ENCODE measurements at regions not wholly inside any gene's neighbourhood (a gene's known extent, or its start where the extent isn't known, plus 50 kb on each side); places are given as distances from the start of the nearest gene placed in this dataset.

- DNase-seq = no peak
Measured at GRCh38 chr4:37126051-37126450, 118.5 kb upstream of the NWD2 start.

GRCh38 chr4:37130465-37130864 lies 114.1 kb upstream of the NWD2 start:
- DNase-seq = no peak

- DNase-seq = no peak
Measured at GRCh38 chr4:37132351-37132974, 112.1 kb upstream of the NWD2 start.

GRCh38 chr4:37132975-37133360 lies 111.6 kb upstream of the NWD2 start:
- no peak for DNase-seq

GRCh38 chr4:37138019-37138653 lies 106.4 kb upstream of the NWD2 start:
- no peak for DNase-seq

- no peak for DNase-seq
Measured at GRCh38 chr4:37138789-37139188, 105.8 kb upstream of the NWD2 start.

- DNase-seq = no peak
Measured at GRCh38 chr4:37139987-37140386, 104.6 kb upstream of the NWD2 start.

- no peak for DNase-seq
Measured at GRCh38 chr4:37146260-37146659, 98.3 kb upstream of the NWD2 start.

- DNase-seq = no peak
Measured at GRCh38 chr4:37157476-37158167, 86.9 kb upstream of the NWD2 start.

GRCh38 chr4:37160653-37161052 lies 83.9 kb upstream of the NWD2 start:
- no peak for DNase-seq

GRCh38 chr4:37165844-37166243 lies 78.7 kb upstream of the NWD2 start:
- DNase-seq = no peak

- no peak for DNase-seq
Measured at GRCh38 chr4:37169956-37170355, 74.6 kb upstream of the NWD2 start.

GRCh38 chr4:37188100-37188499 lies 56.4 kb upstream of the NWD2 start:
- no peak for DNase-seq

All from NCI-H345 (cell line).